T47D (cell line): ENCODE measurements at regions not wholly inside any gene's neighbourhood (a gene's known extent, or its start where the extent isn't known, plus 50 kb on each side); places are given as distances from the start of the nearest gene placed in this dataset.
A peak's percentile ranks its signal among the peaks of the same experiment; 100 is the strongest.
"Not testable (repeated sequence)": the region's sequence is repeated elsewhere in the genome, so short reads cannot be mapped to it uniquely, and the experiment has no call there.

Source experiments
- DNase-seq, 2 experiments: peaks; one replicate each; pipeline versions ENCODE4 v3.0.0 to v3.0.0-alpha.2; 2011 to 2012; ENCODE audit warnings: low read depth in 1 of 2, low spot score in 1 of 2
- JUND ChIP-seq: IDR thresholded peaks from 2 replicates; pipeline ENCODE4 v1.6.1; 2012; ENCODE audit warnings: low read depth
- in situ Hi-C: cut with HindIII; loops from 2 replicates; pipeline ENCODE4 v1.10.0; 2016; ENCODE audit warnings: low sequenced_read_pairs, low pct_unique_long_range_greater_than_20kb

GRCh38 chr2:47636596-47637264 lies 65.9 kb upstream of the KCNK12 start:
- TF ChIP-seq JUND, result no peak

GRCh38 chr2:47636176-47636575 lies 65.4 kb upstream of the KCNK12 start:
- DNase-seq, result no peak
- in situ Hi-C loops, result no loop called here
- no peak for TF ChIP-seq JUND

More at GRCh38 chr2:47636596-47637264, 65.9 kb upstream of the KCNK12 start:
- no peak for DNase-seq
- in situ Hi-C loops, result no loop called here

GRCh38 chr2:47632754-47633153 lies 62.0 kb upstream of the KCNK12 start:
- in situ Hi-C loops, result no loop called here
- no peak for TF ChIP-seq JUND
- DNase-seq, result no peak

DNA sequence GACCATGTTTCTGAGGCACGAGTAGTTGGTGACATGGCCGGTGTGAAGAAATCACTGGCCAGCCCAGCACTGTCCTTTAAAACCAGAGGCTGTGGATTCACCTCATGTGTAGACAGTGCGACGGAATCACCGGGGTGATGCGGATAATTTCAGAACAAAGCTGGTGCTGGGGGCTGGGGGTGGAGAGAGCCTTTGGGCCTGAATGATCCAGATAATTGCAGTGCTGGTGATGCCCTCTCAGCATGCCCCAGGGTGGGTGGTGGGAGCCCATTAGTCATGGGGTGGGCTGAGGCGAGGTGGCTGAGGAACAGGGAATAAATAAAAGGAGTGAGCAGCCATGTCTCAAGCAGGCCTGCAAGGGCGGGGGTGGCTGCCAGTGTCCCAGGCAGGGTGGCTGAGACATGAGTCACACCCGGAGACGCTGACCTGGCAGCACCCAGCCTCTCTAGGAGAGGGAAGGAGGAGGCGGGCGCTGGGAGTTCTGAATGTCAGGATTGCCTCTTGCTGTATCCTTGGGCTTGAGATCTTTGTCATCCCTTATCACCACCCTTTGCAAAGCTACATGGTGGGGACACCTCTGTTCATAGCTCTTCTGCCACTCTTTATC lies 61.1 kb upstream of the KCNK12 start:
- DNase-seq, result peak; percentile 34 to 52
- no peak for TF ChIP-seq JUND
- in situ Hi-C loops, result no loop called here

GRCh38 chr2:47631306-47631705 lies 60.5 kb upstream of the KCNK12 start:
- DNase-seq, result no peak
- TF ChIP-seq JUND, result no peak
- in situ Hi-C loops, result no loop called here

DNA sequence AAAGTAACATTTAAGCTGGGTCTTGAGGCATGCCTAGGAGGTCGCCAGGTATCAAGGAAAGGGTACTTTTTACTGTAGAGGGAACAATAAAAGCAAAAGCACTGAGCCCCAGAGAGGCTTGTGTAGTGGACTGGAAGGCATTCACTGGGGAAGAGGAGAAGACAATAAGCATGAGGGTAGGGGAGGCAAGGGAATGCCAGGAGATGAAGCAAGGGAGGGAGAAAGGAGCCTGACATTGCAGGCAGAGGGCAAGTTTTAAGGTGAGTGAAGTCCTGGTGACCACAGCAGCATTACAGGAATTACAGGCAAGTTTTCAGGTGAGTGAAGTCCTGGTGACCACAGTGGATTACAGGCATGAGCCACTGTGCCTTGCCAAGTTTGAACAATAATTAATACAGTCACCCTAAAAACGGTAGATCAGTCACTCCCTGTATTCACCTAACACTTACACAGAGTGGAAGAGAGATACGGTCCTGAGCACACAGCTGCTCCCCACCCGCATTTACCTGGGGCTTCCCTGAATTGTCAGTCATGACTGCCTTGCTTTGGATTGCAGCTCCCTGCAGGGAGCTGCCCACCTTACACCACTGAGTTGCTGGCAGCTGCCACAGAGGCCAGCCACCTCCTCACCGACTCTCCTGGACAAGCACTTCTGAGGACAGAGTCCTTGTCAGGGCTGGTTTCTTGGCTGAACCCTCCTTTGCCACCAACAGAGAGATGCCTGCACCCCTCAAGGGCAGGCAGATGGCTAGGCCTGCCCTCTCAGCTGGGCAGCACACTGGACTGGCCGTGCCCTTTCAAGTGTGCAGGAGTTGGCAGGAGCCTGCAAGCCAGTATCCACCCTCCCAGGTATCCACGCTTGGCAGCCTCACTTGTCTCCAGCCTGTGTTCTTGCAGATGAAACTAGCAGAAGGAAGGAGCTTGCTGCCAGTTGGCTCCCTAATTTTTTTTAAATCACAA lies 59.0 kb upstream of the KCNK12 start:
- no peak for TF ChIP-seq JUND
- DNase-seq, result no peak
- in situ Hi-C loops, result no loop called here

GRCh38 chr2:47628904-47629303 lies 58.1 kb upstream of the KCNK12 start:
- TF ChIP-seq JUND, result no peak
- no peak for DNase-seq
- in situ Hi-C loops, result no loop called here

- DNase-seq, result no peak
- TF ChIP-seq JUND, result no peak
- in situ Hi-C loops, result no loop called here
These were observed 55.9 kb upstream of the KCNK12 start for GRCh38 chr2:47626664-47627063.

- in situ Hi-C loops, DNase-seq: not testable (repeated sequence)
These were observed 52.4 kb upstream of the KCNK12 start for GRCh38 chr2:47623140-47623539.

GRCh38 chr2:47620770-47621437 lies 50.1 kb upstream of the KCNK12 start:
- no peak for DNase-seq
- in situ Hi-C loops, result no loop called here
- TF ChIP-seq JUND, result no peak
